GM19452 (cell line): ENCODE measurements at regions not wholly inside any gene's neighbourhood (a gene's known extent, or its start where the extent isn't known, plus 50 kb on each side); places are given as distances from the start of the nearest gene placed in this dataset.

Experiments used
- ATAC-seq: cut with Tn5 transposase; IDR thresholded peaks from one replicate; pipeline ENCODE4 v1.9.1; 2021; ENCODE audit not compliant: unreplicated experiment

DNA sequence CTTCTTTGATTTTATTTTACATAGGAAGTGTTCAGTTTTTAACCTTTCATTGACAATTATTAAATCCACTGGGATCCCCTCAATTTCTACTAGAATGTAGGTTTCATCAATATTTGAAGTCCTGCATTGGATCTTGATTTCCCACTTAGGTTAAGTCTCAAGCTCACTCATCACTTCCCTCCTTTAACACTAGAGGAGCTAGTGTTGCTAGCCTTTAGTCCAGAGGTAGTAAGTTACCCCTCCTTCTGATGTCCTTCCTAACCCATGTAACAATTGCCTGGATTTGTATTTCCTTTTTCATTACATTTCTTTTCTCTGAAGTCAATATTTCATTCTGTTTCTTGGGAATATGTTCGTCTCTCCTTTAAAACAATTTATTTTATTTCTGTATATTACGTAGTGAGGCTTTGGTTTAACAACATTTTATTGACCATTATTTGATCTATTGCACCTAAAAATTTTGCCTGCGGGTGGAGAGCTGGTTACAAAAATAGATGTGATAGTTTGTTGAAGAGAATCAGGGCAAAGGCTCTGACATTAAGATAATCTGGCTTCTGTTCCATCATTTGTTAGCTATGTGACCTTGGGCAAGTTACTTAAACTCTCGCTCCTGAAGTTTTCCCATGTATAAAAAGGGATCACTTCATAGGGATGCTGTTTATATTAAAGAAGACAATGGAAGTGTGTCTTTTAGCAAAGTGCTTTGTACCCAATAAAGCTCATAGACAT is 833.0 kb downstream of the SLC4A3 start:
- no peak for ATAC-seq

DNA sequence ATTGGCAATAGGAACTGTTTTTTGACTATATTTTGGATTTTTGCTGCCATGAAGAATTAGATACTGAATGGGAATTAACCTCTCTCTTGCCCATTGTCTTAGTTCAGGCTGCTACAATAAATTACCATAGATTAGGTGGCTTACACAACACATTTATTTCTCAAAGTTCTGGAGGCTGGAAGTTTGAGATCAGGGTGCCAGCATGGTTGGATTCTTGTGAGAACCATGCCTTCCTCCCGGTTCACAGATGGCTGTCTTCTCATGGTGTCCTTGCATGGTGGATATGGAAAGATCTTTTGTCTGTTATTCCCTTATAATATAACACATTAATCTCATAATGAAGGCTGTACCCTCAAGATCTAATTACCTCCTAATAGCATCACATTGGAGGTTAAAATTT is 836.4 kb downstream of the SLC4A3 start:
- no peak for ATAC-seq

DNA sequence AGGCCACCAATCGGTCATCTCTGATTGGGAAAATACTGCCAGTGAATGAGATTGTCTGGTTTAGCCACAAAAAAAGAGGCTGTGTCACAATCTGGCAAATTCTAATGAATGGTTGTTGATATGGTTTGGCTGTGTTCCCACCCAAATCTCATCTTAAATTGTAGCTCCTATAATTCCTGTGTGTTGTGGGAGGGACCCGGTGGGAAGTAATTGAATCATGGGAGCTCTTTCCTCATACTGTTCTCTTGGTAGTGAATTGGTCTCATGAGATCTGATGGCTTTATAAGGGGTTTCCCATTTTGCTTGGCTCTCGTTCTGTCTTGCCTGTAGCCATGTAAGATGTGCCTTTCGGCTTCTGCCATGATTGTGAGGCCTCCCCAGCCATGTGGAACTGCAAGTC is 838.3 kb downstream of the SLC4A3 start:
- no peak for ATAC-seq

DNA sequence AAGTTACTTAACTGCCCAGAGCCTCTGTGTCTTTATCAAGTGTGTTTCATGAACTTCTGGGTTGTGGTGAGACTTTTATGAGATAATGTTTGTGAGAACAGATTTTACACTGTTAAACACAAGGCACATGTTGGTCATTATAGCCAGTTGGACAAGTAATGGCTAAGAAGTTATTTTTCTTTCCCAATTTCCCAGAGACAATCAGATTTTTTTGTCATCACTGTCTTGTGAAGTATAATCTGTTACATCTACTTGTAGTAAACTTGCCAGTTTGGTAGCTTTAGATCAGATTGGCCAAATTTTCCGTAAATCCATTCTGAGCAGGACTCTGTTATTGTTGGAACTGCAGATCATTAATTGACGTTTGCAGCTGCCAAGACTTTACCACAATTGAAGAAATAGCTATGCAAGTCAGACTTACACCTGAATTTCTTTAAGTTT is 838.8 kb downstream of the SLC4A3 start:
- ATAC-seq: no peak

DNA sequence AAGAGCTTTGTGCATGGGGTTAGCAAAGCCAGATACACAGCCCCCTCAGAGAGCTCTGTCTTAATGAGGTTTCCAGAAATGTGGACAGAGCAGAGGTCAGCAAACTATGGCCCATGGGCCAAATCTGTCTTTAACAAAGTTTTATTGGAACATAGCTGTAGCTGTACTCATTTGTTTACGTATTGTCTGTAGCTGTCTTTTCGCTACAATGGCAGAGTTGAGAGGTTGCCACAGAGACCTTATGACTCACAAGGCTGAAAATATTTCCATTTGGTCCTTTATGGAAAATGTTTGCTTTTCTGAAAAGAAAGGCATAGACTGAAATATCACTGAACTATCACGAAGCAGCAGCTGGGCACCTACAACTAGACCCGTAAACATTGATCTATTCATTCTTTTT is 841.8 kb downstream of the SLC4A3 start:
- ATAC-seq: no peak

DNA sequence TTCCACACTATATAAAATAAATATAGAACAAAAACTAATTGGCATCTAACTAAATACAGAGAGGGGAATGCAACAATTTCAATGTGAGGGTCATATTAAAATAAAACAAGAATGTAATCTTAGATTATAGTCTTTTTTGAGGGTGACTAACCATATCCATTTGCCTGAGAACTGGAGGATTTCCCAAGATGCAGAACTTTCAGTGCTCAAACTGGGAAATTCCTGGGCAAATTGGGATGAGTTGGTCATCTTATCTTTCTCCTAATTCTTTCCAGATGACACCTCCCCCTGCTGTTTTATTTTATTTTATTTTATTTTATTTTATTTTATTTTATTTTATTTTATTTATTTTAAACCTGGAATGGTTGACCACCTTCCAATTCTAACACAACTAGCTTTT is 846.2 kb downstream of the SLC4A3 start:
- ATAC-seq: no peak

DNA sequence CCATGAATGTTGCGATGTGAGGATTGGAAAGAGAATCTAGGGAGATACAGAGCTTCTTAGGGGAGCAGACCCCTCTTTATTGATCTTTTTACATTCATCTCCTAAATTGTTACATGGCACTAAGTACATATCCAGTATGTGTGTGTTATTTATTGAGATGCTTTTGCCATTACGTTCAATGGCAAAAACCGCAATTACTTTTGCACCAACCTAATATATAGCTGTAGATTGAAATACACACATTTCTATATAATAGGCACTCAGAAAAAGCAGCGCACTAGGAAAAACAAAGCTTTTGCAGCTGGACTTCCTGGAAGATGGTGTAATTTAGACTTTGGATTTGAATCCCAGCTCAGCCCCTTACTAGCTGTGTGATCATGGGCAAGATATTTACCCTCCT is 849.4 kb downstream of the SLC4A3 start:
- no peak for ATAC-seq

DNA sequence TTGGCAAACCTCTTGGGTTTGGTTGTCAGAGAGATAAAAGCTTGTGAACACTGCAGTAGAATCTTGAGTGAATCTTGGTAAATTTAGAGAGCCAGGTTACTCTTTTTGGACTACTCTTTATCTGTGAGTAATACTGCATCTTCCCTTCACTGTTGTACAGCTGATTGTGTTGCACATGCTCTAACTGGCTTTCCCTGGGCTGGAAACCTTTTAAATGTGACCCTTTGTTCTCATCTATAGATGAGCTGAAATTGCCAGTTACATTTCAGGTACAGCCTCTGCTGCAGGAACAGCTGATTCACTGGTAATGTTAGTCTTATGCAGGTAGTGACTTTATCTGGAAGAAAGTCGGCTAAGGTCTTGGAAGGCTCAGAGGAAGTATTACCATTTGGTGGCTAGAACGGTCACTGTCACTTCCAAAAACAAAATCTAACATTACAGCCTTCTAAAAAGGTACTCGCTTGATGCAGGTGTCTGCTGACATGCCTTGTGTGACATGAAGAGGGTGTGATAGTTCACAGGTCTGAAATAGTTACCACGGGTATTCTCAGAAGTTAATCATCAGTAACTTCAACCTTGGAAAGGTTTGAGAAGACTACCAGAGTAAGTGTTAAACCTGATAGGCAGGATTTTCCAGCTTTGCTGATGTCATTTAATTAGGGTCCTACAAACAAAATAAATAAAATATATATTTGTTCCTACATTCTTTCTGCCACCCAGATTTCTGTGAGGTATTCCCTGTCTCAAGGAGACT is 851.1 kb downstream of the SLC4A3 start:
- ATAC-seq: no peak

DNA sequence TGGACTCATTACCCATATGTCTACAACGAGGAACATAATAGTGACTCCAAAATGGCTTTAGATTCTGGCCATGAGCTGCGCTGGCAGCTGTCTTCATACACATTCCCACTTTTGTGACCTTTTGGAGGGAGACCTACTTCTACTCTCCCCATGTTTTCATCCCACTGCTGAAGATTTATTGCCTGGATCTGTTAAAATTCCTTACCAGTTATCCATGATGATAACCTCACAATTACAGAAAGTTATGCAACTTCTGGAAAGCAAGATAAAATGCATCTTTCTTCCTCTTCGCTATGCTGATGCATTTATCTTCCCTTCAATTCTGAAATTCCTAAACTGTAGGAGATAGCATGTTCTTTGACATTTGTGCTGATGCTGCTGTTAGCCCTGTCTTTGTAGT is 855.3 kb downstream of the SLC4A3 start:
- no peak for ATAC-seq

DNA sequence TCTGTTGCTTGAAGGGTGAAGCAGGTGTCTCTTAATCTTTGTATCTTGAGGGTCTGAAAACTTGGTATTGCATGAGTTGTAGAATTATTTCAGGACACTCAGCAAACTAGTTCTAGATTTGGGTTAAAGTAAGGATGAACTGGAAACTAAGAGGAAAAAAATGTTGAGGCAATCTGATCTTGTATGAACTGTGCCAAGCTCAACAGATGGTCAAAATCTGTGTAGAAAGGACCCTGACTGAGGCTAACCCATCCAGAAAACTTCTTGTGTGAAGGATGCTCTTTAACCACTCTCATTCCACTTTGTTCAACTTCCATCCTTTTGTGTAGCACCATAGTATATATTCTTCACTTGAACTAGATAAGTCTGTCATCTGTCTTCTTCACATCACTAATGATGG is 861.7 kb downstream of the SLC4A3 start:
- ATAC-seq: no peak

DNA sequence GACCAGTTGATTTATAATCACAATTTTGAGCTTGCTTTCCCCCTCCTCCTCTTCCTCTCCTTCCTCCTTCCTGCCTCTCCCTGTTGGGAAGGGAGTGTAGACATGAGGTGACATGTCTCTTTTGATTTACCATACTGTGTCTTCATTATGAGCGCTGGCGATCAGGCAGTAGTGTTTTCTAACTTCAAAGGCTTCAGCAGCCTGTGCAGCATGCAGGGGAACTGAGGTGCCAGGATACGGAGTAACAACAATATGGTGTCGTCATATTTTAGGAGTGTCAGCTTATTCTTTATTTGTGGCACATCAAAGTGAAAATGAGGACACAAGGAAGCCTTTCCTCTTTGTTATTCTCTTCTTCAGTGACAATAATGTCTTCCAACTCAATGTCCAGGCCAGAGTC is 864.2 kb downstream of the SLC4A3 start:
- ATAC-seq: no peak

DNA sequence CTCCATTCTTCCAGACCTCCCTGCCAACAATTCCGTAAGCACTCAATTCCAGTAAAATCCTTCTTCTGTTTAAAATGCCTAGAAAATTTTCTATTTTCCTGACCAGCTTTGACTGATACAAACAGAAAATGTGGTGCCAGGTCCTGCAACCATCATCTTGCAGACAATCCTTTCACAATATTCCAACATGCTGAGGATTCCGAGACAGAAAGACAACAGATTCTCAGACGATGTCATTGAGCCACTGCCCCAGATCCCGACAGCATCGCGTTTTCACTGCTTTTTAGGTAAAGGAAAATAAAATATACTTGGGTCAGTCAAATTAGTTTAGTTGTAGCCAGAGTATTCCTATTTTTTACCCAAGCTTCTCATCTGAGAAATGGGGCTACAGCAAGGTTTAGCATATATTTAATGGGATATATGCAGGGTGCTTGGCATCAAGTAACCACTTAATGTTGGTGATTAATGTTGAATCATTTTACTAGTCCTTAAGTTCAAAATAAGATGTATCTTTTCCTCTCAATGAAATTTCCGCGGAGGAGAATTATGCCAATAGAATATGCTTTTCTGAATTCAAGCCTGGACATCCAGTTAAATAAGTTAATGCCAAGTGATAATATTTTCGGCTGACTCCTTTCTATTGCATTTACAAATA is 866.6 kb downstream of the SLC4A3 start:
- no peak for ATAC-seq

DNA sequence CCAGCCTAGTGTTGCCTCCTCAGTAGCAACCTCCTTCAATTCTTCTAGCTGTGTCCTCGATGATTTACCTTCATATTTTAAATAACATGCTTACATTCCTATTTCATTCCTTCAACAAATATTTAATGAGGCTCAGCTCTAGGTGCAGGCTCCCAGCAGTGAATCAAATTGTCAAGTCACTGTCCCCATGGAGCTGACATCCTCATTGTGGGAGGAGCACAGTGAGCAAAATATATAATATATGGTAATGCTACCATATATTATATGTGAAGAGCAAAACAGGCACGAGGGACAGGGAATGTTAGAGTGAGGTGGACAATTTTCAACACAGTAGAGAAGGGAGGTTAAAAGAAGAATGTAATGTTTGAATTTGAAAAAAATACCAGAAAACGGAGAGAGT is 869.1 kb downstream of the SLC4A3 start:
- no peak for ATAC-seq

DNA sequence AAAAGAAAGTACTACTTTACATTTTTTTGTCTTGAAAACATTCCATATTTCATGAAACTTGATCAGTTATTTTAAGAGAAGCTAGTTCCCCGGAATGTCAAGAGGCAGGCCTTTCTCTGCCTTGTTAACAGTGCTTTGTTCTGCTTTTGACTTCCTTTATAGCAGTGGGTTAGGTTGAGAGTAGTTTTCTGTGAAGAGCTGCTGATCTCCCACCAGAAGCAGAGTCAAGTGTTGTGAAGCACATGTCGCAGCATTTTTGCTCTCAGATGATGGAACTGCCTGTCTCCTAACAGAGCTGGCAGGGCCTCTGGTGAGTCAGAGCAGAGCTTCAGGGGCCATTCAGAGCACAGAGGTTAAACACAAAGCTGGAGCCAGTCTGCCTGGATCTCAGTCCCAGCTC is 871.8 kb downstream of the SLC4A3 start:
- no peak for ATAC-seq

DNA sequence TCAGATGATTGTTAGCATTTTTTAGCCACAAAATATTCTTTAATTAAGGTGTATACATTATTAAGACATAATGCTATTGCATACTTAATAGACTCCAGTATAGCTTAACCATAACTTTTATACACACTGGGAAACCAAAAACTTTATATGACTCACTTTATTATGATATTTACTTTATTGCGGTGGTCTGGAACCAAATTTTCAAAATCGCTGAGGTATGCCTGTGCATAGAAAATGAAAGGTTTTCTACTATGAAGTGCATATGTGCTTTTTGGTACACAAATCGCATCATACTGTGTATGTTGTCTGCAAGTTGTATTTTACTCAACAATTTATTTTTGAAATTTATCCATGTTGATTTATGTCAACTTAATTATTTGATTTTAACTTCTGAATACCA is 875.1 kb downstream of the SLC4A3 start:
- no peak for ATAC-seq

DNA sequence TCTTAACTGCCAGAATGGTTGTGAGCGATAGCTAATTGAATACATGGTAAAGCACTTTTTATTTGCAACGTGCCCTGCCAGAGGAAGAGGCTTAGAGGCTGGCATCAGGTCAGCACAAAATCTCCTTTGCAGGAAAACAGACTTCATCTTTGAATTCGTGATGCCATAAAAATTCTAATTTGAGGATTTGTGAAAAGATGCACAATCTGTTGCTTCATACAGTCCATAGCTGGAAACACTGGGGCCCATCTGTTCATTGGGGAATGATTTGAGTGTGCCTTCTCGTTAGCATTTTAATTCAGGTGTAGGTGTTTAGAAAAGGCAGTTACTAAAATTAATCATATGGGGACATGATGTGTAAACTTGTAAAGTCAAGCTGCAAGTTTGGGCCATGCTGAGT is 876.0 kb downstream of the SLC4A3 start:
- ATAC-seq: no peak

DNA sequence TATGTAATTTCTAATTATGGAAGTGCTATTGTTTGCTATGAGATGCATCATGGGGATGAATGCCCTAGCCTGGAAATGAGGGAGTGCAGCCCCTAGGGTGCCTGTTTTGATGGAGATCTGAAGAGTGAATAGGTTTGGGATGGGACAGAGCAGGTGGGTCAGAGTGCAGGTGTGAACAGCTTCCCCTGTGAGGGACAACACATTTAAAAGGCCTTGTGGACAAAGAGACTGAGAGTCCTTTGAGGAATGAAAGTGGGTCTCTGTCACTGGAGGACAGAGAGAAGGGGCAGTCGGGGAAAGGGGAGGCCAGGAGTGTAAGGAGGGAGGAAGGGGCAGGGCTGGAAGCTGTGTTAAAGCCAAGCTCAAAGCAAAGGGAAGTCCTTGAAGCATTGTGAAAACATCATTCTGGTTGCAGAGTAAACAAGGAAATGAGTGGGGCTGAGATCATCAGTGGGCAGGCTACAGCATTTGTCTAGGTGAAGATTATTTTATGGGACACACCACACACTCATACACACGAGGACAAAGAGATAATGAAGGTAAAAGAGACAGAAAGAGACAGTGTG is 877.6 kb downstream of the SLC4A3 start:
- no peak for ATAC-seq

DNA sequence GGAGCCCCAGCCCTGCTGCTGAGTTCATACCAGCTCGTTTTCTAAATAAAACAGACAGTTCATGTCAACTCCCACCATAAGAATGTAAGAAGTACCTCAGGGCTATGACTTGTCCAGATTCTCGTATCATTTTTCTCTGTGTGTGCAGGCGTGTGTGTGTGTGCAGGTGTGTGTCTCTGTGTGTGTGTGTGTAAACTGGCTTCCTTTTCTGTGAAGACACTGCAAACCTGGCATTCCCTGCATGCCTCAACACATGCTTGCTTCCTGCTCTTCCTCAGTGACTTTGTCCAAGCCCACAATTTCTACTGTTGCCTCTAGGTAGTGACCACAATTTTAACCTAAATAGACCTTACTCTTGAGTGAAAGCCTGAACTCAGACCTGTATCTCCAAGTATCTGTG is 879.0 kb downstream of the SLC4A3 start:
- ATAC-seq: no peak

DNA sequence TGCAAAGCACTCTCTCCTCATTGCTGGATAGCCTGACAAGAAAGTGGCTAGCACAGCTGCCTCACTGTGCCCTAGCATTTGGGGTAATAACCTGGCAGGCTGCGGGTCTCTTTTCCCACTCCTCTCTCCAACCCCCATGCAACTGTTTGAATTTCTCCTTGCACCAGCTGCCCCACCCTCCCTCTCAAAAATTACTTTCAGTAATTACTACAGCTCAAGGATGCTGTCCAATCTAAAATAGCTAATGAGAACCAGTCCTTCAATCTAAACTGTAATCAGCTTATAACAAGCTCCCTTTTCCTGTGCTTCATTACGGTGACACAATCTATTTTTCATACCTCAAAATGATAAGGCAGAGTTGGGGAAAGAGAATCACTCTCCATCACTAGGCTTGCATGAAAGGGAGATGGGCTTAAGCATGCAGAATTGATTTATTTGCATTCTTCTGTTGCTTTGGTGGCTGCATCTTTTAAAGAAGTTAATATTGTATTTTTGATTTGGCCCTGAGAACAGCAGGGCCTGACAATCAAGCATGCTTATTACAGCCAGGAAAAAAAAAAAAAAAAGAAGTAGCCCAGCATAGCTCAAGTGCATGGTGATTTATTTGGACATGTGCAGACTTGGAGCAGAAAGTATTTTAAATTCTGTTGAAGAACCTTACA is 881.8 kb downstream of the SLC4A3 start:
- ATAC-seq: no peak

DNA sequence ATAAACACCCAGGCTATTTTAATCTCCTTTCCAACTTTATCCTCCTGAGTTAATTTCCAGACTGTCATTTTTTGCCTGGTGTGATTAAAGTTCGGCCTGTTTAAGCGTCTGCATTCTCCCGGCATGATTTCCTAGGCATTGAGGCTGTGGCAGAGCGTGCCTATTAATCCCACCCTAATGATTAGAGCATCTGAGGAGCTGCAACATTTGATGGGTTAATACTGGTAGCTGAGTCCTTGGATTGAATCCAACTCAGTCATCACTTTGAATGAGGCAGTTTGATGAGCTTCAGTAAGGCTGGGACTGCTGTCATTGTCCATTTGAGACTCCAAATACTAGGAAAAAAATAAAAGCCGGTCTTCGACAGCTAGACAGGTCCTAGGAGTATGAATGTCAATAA is 882.5 kb downstream of the SLC4A3 start:
- no peak for ATAC-seq

DNA sequence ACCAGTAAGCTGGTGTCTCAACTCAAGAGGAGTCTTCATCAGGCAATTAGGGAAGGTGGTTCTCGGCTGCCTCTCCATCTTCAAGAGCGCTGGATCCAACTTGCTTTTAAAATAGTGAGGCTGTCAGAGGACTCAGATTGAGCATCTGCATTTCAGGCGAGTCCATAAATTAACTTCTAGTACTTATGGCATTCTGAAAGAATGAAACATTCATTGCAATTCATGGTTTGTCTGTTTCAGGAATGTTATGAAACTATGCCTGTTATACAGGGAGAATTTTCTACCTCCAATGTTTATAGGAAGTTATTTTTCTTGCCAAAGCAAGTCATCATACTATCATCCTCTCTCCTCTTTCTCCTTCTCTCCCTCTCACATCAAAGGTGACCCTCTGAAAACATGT is 883.2 kb downstream of the SLC4A3 start:
- ATAC-seq: no peak
